ENCODE measurements at regions not wholly inside any gene's neighbourhood (a gene's known extent, or its start where the extent isn't known, plus 50 kb on each side); places are given as distances from the start of the nearest gene placed in this dataset.
"Not testable (repeated sequence)": the region's sequence is repeated elsewhere in the genome, so short reads cannot be mapped to it uniquely, and the experiment has no call there.

DNA sequence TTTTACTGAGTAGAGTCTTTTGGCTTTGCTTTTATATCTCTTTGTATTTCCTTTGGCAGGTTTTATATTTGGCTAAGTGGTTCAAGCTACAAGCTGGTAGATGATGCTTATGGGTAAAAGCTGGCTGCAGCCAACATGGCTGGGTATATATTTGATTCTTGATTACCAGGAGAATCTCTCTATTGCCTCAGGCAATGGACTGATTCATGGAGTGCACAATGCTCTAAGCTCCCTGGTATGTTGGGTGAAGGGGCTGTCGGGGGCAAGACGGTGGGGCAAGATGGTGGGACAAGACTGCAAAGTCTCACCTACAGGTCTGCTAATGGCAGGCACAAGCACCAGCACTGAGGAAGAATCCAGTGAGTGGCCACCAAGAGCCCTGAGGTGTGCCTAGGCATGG, 366.6 kb downstream of the DMAC1 start:
- TF ChIP-seq, protein P1, sequence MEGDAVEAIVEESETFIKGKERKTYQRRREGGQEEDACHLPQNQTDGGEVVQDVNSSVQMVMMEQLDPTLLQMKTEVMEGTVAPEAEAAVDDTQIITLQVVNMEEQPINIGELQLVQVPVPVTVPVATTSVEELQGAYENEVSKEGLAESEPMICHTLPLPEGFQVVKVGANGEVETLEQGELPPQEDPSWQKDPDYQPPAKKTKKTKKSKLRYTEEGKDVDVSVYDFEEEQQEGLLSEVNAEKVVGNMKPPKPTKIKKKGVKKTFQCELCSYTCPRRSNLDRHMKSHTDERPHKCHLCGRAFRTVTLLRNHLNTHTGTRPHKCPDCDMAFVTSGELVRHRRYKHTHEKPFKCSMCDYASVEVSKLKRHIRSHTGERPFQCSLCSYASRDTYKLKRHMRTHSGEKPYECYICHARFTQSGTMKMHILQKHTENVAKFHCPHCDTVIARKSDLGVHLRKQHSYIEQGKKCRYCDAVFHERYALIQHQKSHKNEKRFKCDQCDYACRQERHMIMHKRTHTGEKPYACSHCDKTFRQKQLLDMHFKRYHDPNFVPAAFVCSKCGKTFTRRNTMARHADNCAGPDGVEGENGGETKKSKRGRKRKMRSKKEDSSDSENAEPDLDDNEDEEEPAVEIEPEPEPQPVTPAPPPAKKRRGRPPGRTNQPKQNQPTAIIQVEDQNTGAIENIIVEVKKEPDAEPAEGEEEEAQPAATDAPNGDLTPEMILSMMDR (IDR thresholded peaks at IDR 0.05; ENCODE audit: control insufficient read depth, insufficient read depth, low read depth, low read length, missing control alignments): no peak
- no peak for DNase-seq (ENCODE audit: low read depth)
- H3K4me3 ChIP-seq (ENCODE audit: control insufficient read depth, low read depth, low read length): no peak overlapping the region

DNA sequence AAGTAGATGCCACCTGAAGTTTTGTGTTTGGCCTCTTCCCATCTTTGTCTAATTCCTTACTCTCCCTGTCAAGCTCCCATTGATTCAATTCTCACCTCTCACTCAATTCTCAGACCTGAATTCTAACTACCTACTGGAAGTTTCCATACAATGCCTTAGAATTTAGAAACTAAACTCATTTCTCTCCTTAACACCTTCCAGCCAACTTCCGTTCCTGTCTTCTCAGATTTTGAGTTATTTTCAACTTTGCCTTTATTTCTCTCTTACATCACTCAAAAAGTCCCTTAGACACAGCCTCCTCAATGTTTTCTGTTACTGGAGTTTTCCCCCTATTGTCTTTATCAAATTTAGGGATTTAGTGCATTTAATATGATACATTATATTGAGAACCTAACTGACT, 382.2 kb downstream of the DMAC1 start:
- H3K4me3 ChIP-seq (ENCODE audit: control insufficient read depth, low read depth, low read length); DNase-seq (ENCODE audit: low read depth): not testable (repeated sequence)

- H3K4me3 ChIP-seq (ENCODE audit: control insufficient read depth, low read depth, low read length): no peak overlapping the region
- TF ChIP-seq, protein P1 (IDR thresholded peaks at IDR 0.05; ENCODE audit: control insufficient read depth, insufficient read depth, low read depth, low read length, missing control alignments): no peak
- no peak for DNase-seq (ENCODE audit: low read depth)
Observed at GRCh38 chr9:7415836-7416235, 383.7 kb downstream of the DMAC1 start.

- TF ChIP-seq, protein P1 (IDR thresholded peaks at IDR 0.05; ENCODE audit: control insufficient read depth, insufficient read depth, low read depth, low read length, missing control alignments): no peak
- no peak overlapping the region for H3K4me3 ChIP-seq (ENCODE audit: control insufficient read depth, low read depth, low read length)
- no peak for DNase-seq (ENCODE audit: low read depth)
Observed at GRCh38 chr9:7408845-7409244, 390.7 kb downstream of the DMAC1 start.

- H3K4me3 ChIP-seq (ENCODE audit: control insufficient read depth, low read depth, low read length): no peak overlapping the region
- TF ChIP-seq, protein P1 (IDR thresholded peaks at IDR 0.05; ENCODE audit: control insufficient read depth, insufficient read depth, low read depth, low read length, missing control alignments): no peak
- DNase-seq (ENCODE audit: low read depth): no peak
Observed at GRCh38 chr9:7407246-7407645, 392.3 kb downstream of the DMAC1 start.

GRCh38 chr9:7405924-7406604, 393.5 kb downstream of the DMAC1 start:
- H3K4me3 ChIP-seq (ENCODE audit: control insufficient read depth, low read depth, low read length): no peak overlapping the region
- TF ChIP-seq, protein P1 (IDR thresholded peaks at IDR 0.05; ENCODE audit: control insufficient read depth, insufficient read depth, low read depth, low read length, missing control alignments): no peak
- no peak for DNase-seq (ENCODE audit: low read depth)

DNA sequence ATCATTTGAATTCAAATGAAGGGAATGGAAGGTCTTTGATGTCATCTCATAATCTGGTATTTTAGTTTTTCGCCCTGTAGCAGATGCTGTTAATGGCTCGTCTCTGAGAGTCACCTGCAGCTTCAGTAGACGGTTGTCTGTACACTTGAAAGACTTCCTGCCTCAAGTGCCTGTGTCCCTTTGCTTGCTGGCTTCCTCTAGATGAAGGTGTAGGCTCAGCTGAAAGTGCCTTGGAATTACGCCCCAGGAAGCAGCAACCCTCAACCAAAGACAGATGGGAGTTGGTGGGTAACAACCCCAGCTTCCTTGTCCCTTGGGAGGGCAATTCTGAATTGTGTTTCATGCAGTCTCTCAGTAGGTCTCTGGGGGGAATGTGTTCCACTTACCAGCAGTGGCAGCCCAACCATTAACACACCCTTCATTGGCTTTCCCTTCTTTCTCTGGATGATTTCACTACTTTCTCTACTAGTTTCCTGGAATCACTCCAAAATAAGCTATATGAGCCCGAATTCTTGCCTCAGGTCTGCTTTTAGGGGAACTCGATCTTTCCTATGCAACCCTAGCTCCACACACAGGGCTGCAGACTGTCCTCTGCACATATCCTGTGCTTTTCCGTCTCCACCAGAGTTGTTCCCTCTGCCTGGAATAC, 395.6 kb downstream of the DMAC1 start:
- H3K4me3 ChIP-seq (ENCODE audit: control insufficient read depth, low read depth, low read length): no peak overlapping the region
- DNase-seq (ENCODE audit: low read depth): no peak
- TF ChIP-seq, protein P1 (IDR thresholded peaks at IDR 0.05; ENCODE audit: control insufficient read depth, insufficient read depth, low read depth, low read length, missing control alignments): no peak
